SIG-M5 treated with dmso at 0.1 percent for 504 hours (cell line): ENCODE measurements at regions not wholly inside any gene's neighbourhood (a gene's known extent, or its start where the extent isn't known, plus 50 kb on each side); places are given as distances from the start of the nearest gene placed in this dataset.
"Not testable (repeated sequence)": the region's sequence is repeated elsewhere in the genome, so short reads cannot be mapped to it uniquely, and the experiment has no call there.

ENCODE experiments used
- DNase-seq: peaks from one replicate; lab custom pipeline; 2025; ENCODE audit not compliant: unreplicated experiment; lab: John Stamatoyannopoulos, UW

DNA sequence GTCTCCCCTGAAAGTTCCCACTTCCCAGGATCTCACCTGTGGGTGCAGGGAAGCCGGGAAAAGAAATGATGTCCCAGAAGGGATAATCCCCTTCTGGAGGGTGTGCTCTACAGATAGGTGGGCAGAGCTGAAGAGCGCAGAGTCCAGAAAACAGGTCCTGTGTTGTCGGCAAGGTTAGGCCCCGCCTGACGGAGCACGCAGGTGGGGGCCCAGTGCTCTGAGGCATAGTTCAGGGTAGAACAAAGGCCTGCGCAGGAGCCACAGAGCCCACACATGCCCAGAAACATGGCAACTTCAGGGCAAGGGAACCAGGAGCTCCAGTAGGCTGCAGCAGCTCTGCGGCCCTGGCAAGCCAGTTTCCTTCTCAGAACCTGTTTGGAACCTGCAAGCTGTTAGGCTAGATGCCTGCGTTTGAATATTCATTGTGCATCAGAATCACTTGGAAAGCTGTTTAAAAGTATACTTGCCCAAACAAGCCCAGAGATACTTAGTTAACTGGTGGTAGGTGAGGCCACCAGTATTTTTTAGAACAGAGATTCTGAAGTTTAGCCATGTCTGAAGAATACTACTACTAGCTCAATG lies 386.6 kb downstream of the BUD13 start:
- DNase-seq = no peak

GRCh38 chr11:116384876-116385275 lies 387.9 kb downstream of the BUD13 start:
- DNase-seq = no peak

GRCh38 chr11:116384407-116384806 lies 388.4 kb downstream of the BUD13 start:
- no peak for DNase-seq

DNA sequence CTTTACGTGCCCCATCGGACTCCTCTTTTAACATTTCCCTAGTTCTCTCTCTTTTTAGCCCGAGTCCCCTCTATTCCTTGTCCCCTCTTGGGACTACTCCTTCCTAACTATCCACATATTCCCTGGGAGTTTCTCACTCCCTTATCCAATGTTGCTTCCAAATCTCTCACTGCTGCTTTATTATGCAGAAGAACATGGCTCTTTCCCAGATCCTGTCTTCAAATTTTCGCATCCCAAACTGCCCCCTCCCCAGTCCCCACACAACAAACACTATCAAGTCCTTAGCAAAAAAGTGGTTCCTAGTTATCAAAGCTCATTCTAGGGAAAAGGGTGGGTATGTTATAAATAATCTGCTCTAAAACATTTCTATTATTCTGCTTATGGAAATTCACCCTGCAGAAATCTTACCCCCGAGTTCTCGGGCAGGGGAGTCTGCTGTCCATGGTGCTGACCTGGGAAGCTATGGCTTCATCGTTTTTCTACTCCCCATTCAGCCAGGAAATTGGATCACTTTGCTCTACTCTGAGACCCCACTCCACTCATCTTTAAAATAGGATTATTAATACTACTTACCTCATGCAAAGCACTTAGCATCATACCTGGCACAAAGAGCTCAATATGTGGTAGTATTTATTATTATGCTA lies 393.5 kb downstream of the BUD13 start:
- DNase-seq = no peak

DNA sequence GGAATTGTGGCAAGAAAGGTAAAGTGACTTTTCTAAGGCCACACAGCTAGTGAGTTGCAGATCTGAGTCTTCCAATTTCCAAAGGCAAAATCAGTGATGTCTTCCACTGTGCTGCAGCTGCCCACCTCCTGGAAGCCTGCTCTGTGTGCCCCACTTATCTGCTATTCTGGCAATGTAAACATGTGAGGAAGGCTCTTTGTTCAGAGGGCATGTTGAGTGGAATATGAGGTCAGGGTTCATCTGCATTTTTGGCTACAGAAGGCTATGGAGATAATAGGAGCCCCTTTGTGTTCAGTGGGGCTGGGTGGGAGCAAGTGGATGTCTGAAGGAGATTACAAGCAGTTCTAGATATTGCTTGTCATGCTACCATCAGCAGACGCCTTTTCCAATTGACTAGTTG lies 396.2 kb downstream of the BUD13 start:
- DNase-seq = no peak

DNA sequence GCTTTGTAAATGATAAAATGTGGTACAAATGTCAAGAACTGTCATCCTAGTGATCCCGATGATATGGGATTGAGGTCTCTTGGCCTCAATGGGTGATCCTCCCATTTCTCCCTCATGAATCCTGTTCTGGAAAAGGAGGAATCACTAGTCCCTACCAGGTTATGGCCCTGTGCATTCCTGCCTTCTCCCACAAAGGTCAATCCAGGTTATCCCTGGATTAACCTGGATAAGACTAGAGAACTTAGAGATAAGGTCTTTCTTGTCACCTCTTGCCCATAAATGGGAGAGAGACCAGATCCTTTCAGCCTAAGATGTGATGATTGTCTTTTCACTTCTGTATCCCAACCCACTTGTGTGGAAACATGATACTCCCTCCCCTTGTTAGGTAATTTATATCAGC lies 396.7 kb downstream of the BUD13 start:
- DNase-seq = no peak

DNA sequence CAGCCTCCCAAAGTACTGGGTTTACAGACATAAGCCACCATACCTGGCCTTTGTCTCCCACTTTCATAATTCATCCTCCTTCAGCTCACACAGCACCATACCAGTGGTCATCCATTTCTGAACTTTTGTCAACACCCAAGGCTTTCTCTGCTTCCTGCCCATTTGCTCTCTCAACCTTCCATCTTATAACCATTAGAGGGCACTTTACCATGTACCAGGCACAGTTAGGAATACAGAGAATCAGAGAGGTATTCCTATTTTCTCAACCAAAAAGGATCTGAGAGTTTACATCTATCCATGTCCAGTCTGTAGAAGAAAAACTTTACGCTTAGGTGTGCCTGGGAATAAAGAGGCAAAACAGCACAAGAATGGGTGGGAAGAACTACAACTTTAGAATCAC lies 397.6 kb downstream of the BUD13 start:
- DNase-seq = no peak

DNA sequence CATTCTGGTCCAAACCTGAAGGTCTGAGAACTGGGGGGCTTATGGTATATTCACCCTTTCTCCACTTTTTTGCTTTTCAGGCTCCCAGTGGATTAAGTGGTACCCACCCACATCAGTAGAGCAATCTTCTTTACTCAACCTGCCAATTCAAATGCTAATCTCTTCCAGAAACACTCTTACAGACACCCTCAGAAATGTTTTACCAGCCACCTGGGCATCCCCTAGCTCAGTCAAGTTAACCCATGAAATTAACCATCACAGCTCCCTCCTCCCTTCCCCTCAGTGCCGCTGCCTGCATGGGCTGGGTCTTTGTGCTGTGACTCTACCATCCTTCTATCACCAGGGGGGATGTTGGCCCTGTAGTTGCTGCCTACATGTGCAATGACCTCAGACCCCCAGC lies 398.7 kb downstream of the BUD13 start:
- DNase-seq = no peak

DNA sequence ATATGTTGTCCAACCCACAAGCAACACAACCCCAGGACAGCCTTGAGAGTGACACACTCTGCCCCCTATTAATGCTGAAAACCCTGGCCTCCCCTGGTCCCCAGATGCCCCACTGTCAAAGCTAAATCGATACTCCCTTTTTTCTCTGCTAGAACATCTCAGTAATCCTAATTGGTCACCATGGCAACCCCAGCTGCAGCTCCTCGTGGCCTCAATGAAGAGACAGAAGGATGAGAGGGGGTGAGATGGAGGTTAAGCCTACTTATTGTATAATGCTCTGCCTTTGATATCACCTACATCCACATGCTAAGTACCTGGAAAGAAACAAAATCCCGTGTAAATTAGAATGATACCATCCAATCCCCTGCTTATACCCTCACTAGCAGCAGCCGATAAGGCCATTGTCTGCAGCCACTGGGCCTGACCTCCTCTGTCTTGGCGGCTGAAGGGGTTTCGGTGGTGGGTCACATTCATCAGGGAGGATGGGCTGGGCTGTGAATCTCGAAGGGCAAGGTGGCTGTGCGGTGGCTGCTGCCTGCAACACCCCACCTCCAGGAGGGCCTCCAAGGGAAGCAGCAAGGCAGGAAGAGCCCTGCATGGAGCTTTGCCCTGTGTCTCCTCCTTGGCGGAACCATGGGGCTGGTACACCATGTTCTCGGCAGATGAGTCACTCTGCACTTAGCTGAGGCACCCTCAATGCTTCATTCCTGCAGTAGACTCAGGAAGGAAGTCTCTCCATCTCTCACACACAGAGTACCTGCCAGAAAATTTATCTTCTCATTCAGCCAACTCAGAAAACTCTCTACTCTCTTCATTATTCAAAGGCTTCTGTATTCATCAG lies 399.5 kb downstream of the BUD13 start:
- DNase-seq = no peak

DNA sequence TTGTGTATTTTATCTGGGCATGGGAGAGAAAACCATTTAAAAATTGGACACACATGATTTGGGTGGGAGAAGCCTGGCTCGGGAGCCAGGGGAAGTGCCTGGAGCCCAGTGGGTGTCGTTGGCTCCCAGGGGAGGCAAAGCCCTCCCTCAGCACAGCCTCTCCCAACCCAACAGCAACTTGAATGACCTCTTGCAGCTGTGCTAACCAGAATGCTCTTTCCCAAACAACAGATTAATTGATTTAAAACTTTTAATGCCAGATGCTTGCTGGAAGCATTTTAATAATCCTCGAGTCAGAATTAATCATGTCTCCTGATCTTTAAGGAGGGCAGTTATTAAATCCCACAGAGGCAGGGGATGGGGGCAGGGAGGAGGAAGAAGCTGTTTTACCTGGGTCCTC lies 401.6 kb downstream of the BUD13 start:
- no peak for DNase-seq

GRCh38 chr11:116368784-116369183 lies 404.0 kb downstream of the BUD13 start:
- DNase-seq = no peak

DNA sequence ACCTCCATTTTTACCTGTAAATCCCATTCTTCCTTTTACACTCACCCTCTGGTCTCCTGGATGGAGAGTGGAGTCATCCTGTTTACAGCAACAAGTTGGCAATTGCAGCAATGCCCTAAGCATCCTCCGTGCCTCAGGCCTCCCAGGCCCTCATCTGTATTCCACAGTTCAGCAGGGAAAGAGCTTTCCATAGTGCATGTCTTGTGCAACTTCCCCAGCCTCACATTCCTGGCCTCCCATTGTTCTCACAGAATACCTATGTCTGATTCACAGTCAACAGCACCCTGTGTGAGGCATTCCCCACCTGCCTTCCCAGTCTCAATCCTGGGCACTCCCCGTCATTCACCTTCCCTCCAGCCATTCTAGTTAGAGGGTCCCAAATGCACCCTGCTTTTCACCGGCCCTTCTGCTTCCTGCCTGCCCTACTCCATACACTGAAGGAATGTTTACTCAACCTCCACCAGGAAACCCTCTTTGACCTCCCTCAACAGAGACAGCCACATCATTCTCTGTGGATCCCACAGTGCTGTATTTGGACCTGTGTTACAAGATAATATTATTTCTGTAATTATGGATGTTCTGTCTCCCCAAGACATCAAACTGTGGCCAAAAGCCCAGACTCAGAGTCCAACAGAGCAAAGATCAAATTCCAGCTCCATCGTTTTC lies 405.7 kb downstream of the BUD13 start:
- no peak for DNase-seq

DNA sequence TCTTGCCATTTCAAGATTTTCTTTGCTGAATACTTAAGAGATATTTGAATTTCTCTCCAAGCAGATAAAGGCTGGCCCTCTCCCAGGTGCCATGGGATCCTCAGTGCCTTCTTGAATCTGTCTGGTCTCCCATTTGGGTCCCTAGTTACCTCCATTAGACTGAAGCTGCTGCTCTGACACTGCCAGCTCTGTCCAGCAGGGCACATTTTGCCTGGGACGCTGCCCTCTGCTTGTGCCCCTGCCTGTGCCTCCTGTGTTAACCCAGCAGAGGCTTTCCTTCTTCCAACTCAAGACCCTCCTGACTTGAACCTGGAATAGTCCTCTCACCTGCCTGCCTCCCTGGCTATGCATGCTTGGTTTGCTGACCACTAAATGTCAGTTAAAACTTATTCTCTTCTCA lies 406.3 kb downstream of the BUD13 start:
- DNase-seq = no peak

DNA sequence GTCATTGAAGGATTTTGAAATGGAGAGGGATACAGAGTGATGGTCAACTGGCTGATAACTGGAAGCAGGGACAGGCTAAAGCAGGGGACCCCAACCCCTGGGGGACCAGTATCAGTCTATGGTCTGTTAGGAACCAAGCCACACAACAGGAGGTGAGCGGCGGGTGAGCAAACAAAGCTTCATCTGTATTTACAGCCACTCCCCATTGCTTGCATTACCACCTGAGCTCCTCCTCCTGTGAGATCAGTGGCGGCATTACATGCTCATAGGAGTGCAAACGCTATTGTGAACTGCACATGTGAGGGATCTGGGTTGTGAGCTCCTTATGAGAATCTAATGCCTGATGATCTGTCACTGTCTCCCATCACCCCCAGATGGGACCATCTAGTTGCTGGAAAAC lies 407.9 kb downstream of the BUD13 start:
- not testable (repeated sequence) for DNase-seq

GRCh38 chr11:116364348-116364747 lies 408.4 kb downstream of the BUD13 start:
- no peak for DNase-seq

DNA sequence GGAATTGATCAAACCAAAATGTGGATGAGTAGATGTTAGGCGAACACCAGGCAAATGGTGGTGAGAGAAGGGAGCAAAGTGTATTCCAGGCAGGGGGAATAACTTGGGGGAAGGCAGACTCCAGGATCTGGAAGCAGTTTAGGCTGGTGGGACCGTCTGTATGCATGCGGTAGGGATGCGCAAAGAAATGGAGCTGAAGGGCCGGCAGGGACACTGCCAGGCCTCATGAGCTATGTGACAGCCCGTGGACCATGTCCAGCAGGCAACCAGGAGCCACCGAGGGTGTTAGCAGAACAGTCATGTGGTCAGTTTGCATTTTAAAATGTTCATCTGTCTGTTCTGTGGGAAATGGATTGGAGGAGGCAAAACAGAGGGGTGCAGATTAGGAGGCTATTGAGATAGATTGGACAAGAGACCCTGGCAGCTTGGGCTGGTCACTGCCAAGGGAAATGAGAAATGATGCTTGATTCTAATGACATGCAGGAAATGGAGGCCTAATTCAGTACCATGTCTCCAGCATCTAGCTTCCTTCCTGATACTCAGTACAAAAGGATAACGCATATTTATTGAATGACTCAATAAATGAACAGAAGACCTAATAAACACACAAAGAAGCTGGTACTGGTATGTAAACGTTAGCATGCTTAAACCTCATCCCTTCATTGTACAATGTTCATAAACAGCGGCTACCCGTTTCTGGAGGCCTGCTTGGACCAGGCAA lies 412.4 kb downstream of the BUD13 start:
- no peak for DNase-seq

DNA sequence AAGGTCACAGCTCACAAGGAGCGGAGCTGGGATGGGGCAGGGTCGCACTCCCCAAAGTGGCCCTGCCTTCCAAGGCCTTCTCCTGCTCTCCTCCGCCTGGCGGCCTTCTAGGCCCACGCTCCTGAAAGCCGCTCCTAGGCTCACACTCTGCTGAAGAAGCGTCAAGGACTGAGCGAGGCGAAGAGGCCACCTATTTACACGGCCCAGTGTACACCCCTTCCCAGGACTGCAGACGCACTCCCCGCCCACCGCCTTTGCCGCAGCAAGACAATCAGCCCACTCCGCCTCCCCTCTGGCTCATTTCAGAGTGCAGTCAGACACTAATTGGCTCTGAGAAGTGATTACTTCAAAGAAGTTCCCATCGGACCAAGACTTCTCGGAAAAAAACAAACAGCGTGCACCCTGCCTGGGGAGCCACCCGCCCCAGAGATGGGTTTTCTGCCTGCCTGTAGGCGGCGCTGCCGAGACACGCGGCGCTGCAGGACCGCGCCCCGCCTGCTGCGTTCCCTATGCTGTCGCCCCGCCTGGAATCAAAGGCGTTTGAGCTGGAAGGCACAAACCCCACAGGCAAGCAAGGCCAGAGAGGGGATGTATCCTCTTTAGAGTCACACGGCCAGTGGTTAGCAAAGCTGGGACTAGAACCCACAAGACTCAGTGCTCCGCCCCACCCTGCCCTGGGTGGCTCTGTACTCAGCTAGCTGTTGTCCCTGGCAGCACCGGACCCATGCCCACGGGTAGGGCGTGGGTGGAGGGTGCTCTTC lies 414.8 kb downstream of the BUD13 start:
- DNase-seq = no peak

DNA sequence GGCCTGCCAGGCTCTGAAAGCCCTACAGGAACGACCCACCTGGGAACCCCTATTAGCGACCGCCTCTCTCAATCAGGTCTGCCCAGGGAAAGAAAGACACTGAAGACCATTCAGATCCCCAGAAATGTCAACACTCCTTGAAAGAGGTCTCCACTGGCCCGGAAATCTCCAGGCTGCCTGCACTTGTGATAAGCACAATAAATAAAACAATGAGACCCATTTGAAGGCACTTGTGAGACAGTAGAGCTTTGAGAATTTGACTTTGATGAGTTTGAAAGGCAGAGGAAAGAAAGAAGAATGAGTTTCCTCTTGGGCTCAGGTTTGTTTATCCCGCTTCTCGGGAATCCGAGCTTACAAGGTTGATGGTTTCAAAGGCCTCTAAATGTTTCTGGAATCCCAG lies 416.3 kb downstream of the BUD13 start:
- DNase-seq = no peak

DNA sequence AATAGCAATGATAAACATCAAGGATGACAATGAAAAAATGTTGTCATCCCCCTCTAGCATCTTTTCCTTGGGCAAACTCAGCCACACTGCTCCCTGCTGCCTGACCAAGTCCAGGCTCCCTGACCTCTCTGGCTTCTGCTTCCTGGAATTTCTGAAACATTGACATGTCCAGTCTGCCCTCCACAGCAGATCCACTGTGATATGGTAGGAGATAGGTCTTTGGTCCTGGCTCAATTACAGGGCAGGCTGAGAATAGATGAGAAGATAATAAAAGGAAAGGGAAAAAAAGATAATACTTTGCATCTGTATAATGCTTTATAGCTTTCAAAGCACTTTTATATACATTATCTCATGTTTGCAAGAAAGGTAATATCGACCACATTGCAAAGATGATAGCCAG lies 417.7 kb downstream of the BUD13 start:
- no peak for DNase-seq

DNA sequence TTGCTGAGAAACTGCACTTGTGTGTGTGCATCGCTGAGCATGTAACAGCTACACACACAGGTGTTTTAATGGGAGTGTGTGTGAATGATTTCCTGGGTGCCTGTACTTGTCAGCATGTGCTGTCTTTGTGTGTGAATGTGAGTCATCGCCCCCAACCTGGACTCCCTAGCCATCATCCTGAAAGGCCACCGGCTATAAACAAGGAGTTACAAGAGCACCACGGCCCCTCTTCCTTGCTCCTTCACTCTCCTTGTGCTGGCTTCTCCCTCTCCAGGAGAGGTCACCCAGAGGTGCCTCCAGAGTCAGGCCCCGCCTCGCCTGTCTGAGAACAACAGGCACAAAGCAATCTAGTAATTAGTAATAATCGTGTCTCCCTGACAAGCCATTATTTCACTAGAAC lies 419.2 kb downstream of the BUD13 start:
- DNase-seq = no peak
